ENCODE measurements at regions not wholly inside any gene's neighbourhood (a gene's known extent, or its start where the extent isn't known, plus 50 kb on each side); places are given as distances from the start of the nearest gene placed in this dataset.
"Not testable (repeated sequence)": the region's sequence is repeated elsewhere in the genome, so short reads cannot be mapped to it uniquely, and the experiment has no call there.

- H3K9me3 ChIP-seq (ENCODE audit: control insufficient read depth in 4 of 4, insufficient read depth in 3 of 4, low read length in 3 of 4): no peaks in the 10 kb centered on the region
- no peak overlapping the region for H3K4me3 ChIP-seq
- H3K27me3 ChIP-seq (ENCODE audit: control insufficient read depth in 3 of 3, insufficient read depth in 3 of 3, low read length in 2 of 3): no peaks in the 10 kb centered on the region
- 20 to 31% methylated on average over 2 of the region's 2 CpGs for WGBS, 2 donors
- H3K27ac ChIP-seq (ENCODE audit: low read depth in 1 of 2, low read length in 1 of 2): no peak overlapping the region
- ATAC-seq (ENCODE audit: insufficient read depth, low FRiP score) (no peak), DNase-seq (peak; percentile 33 to 80 (median 69))
- H3K36me3 ChIP-seq (ENCODE audit: control insufficient read depth in 4 of 4, insufficient read depth in 4 of 4, low read length in 4 of 4): no peaks in the 10 kb centered on the region
- H3K4me1 ChIP-seq (ENCODE audit: control insufficient read depth in 5 of 5, insufficient read depth in 5 of 5, low read length in 5 of 5): no peaks in the 10 kb centered on the region
- TF ChIP-seq CTCF (IDR thresholded peaks at IDR 0.05; ENCODE audit: control extremely low read depth, extremely low read depth): no peak
- no peak overlapping the region for H3K9ac ChIP-seq (ENCODE audit: insufficient read depth in 1 of 2, low read length in 2 of 2)
Measured at GRCh38 chr10:18822156-18822555, 162.9 kb downstream of the ARL5B start.

GRCh38 chr10:18829259-18829658 lies 170.0 kb downstream of the ARL5B start:
- Histone ChIP-seq H3K27me3 (ENCODE audit: control insufficient read depth in 3 of 3, insufficient read depth in 3 of 3, low read length in 2 of 3) (no peaks in the 10 kb centered on the region), H3K36me3 (ENCODE audit: control insufficient read depth in 4 of 4, insufficient read depth in 4 of 4, low read length in 4 of 4) (no peaks in the 10 kb centered on the region), H3K9ac (ENCODE audit: insufficient read depth in 1 of 2, low read length in 2 of 2) (no peak overlapping the region), H3K9me3 (ENCODE audit: control insufficient read depth in 4 of 4, insufficient read depth in 3 of 4, low read length in 3 of 4) (no peaks in the 10 kb centered on the region), H3K4me3 (no peak overlapping the region), H3K4me1 (ENCODE audit: control insufficient read depth in 5 of 5, insufficient read depth in 5 of 5, low read length in 5 of 5) (no peaks in the 10 kb centered on the region), H3K27ac (ENCODE audit: low read depth in 1 of 2, low read length in 1 of 2) (no peak overlapping the region)
- DNase-seq (no peak), ATAC-seq (ENCODE audit: insufficient read depth, low FRiP score) (no peak)
- WGBS, 2 donors: 86 to 91% methylated on average over 2 of the region's 2 CpGs
- no peak for TF ChIP-seq CTCF (IDR thresholded peaks at IDR 0.05; ENCODE audit: control extremely low read depth, extremely low read depth)

GRCh38 chr10:18830277-18830676 lies 171.0 kb downstream of the ARL5B start:
- Histone ChIP-seq H3K9ac (ENCODE audit: insufficient read depth in 1 of 2, low read length in 2 of 2) (no peak overlapping the region), H3K36me3 (ENCODE audit: control insufficient read depth in 4 of 4, insufficient read depth in 4 of 4, low read length in 4 of 4) (no peaks in the 10 kb centered on the region), H3K4me1 (ENCODE audit: control insufficient read depth in 5 of 5, insufficient read depth in 5 of 5, low read length in 5 of 5) (no peaks in the 10 kb centered on the region), H3K27ac (ENCODE audit: low read depth in 1 of 2, low read length in 1 of 2) (no peak overlapping the region), H3K27me3 (ENCODE audit: control insufficient read depth in 3 of 3, insufficient read depth in 3 of 3, low read length in 2 of 3) (no peaks in the 10 kb centered on the region), H3K4me3 (no peak overlapping the region), H3K9me3 (ENCODE audit: control insufficient read depth in 4 of 4, insufficient read depth in 3 of 4, low read length in 3 of 4) (peaks cover 0 to 1% (median 0%) of the 10 kb centered on the region in 4 donors)
- WGBS, 2 donors: 77 to 80% methylated on average over 2 of the region's 2 CpGs
- no peak for TF ChIP-seq CTCF (IDR thresholded peaks at IDR 0.05; ENCODE audit: control extremely low read depth, extremely low read depth)
- ATAC-seq (ENCODE audit: insufficient read depth, low FRiP score) (no peak), DNase-seq (no peak)

GRCh38 chr10:18856623-18857022 lies 192.0 kb upstream of the MALRD1 start:
- not testable (repeated sequence) for ATAC-seq (ENCODE audit: insufficient read depth, low FRiP score); H3K27ac ChIP-seq (ENCODE audit: low read depth in 1 of 2, low read length in 1 of 2); H3K9me3 ChIP-seq (ENCODE audit: control insufficient read depth in 4 of 4, insufficient read depth in 3 of 4, low read length in 3 of 4); H3K36me3 ChIP-seq (ENCODE audit: control insufficient read depth in 4 of 4, insufficient read depth in 4 of 4, low read length in 4 of 4); DNase-seq; H3K27me3 ChIP-seq (ENCODE audit: control insufficient read depth in 3 of 3, insufficient read depth in 3 of 3, low read length in 2 of 3); H3K9ac ChIP-seq (ENCODE audit: insufficient read depth in 1 of 2, low read length in 2 of 2); H3K4me3 ChIP-seq
- WGBS, 2 donors: 79 to 81% methylated on average over 7 of the region's 7 CpGs
- H3K4me1 ChIP-seq (ENCODE audit: control insufficient read depth in 5 of 5, insufficient read depth in 5 of 5, low read length in 5 of 5): peaks cover 0 to 19% (median 0%) of the 10 kb centered on the region in 5 donors

All from lung (tissue), 11 donors.